Type B pancreatic cell (in vitro differentiated cells): ENCODE measurements at regions not wholly inside any gene's neighbourhood (a gene's known extent, or its start where the extent isn't known, plus 50 kb on each side); places are given as distances from the start of the nearest gene placed in this dataset.
A peak's percentile ranks its signal among the peaks of the same experiment; 100 is the strongest.

Experiments
- DNase-seq: peaks from one replicate; pipeline ENCODE4 v3.0.0; 2021; ENCODE audit warnings: mixed read lengths; ENCODE audit not compliant: unreplicated experiment; ENCODE audit errors: extremely low spot score
- H3K27ac Mint-ChIP-seq: 2 replicates; pipeline ENCODE4 v1.8.0; 2021; ENCODE audit warnings: mild to moderate bottlenecking, mixed read lengths
- H3K27me3 Mint-ChIP-seq: 2 replicates; pipeline ENCODE4 v1.8.0; 2021; ENCODE audit warnings: mixed read lengths
- H3K36me3 Mint-ChIP-seq: 2 replicates; pipeline ENCODE4 v1.8.0; 2021; ENCODE audit warnings: mixed read lengths
- H3K4me1 Mint-ChIP-seq: one replicate; pipeline ENCODE4 v1.8.0; 2021; ENCODE audit warnings: mixed read lengths; ENCODE audit not compliant: unreplicated experiment
- H3K4me3 Mint-ChIP-seq: 2 replicates; pipeline ENCODE4 v1.8.0; 2021; ENCODE audit warnings: mild to moderate bottlenecking, mixed read lengths
- H3K9me3 Mint-ChIP-seq: 2 replicates; pipeline ENCODE4 v1.8.0; 2021; ENCODE audit warnings: mixed read lengths
- CTCF ChIP-seq: fragments of 200-600 bp; sonication (generic); conservative IDR thresholded peaks from 2 replicates; pipeline ENCODE4 v1.5.0; 2021; ENCODE audit warnings: antibody characterized with exemption, mild to moderate bottlenecking

DNA sequence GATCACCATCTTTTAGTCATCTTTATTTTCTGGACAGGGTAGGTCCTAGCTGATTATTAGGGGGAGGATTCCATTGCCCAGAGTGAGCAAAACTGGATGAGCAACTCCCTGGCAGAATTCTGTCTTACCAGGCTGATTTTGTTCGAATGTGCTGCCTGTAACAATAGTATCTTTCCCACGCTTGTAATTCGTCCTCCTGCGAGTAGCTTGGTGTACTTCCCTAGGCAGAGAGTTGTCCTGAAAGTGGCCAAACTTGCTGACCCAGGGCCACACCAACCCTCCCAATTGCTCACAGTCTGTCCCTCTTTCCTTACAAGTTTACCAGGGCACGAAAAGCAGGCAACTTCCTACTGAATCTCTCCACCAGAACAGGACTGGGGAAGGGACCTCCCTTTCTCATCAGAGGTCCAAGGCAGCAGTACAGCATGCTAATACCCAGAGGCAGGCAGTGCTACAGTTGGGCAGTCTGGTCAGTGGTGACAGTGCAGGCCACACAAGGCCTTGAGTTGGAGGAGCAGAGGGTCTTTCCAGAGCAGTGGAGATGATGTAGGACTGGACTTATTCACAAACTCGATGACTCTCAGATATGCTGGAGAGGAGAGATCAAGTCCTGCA, 67.8 kb upstream of the NLK start:
- no peaks in the 10 kb centered on the region for H3K9me3 Mint-ChIP-seq
- TF ChIP-seq CTCF: no peak
- DNase-seq: no peak
- H3K4me3 Mint-ChIP-seq: peak overlapping the region; percentile 13
- peak overlapping the region; percentile 67 for H3K27ac Mint-ChIP-seq
- no peaks in the 10 kb centered on the region for H3K4me1 Mint-ChIP-seq
- H3K36me3 Mint-ChIP-seq: no peaks in the 10 kb centered on the region
- H3K27me3 Mint-ChIP-seq: no peaks in the 10 kb centered on the region

DNA sequence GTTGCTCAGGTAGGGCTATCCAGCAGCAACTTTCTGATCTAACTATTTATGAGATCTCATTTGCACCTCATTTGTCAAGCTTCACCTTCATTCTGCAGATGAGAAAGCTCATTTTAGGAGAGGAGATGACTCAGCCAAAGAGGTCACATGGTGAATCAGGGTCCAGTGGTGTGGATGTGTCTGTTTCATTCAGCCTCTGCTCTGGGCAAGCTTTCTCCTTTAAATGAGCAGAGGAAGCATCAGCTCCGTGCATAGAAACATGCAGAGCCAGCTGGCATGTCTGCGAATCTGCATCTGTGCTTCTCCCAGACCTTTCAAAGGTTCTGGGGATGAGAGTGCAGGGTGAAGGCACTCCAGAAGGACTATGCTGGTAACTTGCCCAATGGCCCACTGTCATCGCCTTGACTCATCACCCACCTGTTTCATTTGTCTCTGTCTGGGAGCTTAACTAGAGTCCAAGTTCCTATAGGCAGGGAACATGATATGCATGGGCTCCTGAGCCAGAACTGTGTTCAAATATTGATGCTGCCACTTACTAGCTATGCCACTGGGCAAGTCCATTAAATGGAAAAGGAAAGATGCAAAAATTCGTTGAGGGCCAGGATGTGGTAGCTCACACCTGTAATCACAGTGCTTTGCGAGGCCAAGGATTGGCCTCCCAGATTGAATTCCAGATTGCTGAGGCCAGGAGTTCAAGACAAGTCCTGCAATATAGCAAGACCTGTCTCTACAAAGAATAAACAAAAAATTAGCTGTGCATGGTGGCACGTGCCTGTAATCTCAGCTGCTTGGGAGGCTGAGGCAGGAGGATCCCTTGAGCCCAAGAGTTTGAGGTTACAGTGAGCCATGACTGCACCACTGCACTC, 67.1 kb upstream of the NLK start:
- Mint-ChIP-seq H3K4me3 (no peak overlapping the region), H3K36me3 (no peaks in the 10 kb centered on the region), H3K27ac (no peak overlapping the region), H3K9me3 (no peaks in the 10 kb centered on the region), H3K4me1 (no peaks in the 10 kb centered on the region), H3K27me3 (peaks cover 5% of the 10 kb centered on the region)
- no peak for TF ChIP-seq CTCF
- DNase-seq: no peak

- no peaks in the 10 kb centered on the region for H3K36me3 Mint-ChIP-seq
Observed at GRCh38 chr17:27976331-27976730, 66.1 kb upstream of the NLK start.

DNA sequence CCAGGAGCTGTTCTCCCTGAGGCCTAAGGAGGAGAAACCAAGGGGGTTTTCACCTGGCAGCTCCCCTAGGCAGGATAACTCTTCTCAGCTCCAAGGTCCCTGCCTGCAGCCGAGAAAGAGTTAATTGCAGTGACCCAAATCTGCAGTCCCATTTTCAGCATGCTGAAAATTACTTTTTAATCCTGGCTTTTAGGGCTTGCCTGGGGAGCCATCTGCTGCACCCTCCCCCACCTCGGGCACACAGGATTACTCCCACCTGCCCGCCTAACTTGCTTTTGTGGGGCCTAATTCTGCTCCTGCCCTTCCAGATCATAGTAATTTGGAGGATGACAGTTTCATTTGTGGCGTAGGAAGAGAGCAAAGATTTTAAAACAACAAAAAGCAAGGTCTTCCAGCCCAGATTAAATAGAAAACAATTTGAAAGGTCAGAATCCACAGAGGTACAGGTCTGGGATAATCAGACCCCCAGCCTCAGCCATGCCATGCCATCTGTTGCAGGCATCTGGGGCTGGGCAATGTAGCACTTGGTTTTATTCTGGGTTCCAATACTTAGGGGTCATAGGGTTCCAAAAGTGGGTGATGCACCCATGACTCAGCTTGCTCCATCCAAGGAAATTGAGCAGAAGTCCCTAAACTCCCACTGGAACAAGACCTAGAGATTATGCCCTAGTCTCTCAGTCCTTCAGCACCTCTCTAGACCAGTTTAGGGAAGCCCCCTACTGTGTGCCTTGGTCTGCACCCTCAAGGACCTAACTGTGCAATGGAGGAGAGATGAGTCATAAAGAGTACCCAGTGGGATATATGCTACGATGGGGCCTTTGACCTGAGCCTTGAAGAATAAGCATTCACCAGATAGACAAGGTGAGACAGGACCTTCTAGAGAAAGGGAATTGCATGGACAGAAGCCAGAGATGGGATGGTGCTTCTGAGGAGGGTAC, 64.5 kb upstream of the NLK start:
- Mint-ChIP-seq H3K27ac (no peak overlapping the region), H3K27me3 (peaks cover 13% of the 10 kb centered on the region), H3K4me1 (no peaks in the 10 kb centered on the region), H3K4me3 (no peak overlapping the region), H3K9me3 (no peaks in the 10 kb centered on the region), H3K36me3 (no peaks in the 10 kb centered on the region)
- no peak for DNase-seq
- no peak for TF ChIP-seq CTCF

More at GRCh38 chr17:27976331-27976730, 66.1 kb upstream of the NLK start:
- H3K4me1 Mint-ChIP-seq: no peaks in the 10 kb centered on the region
- H3K4me3 Mint-ChIP-seq: no peak overlapping the region
- no peak overlapping the region for H3K27ac Mint-ChIP-seq
- DNase-seq: no peak
- no peak for TF ChIP-seq CTCF
- H3K27me3 Mint-ChIP-seq: peaks cover 9% of the 10 kb centered on the region
- no peaks in the 10 kb centered on the region for H3K9me3 Mint-ChIP-seq

DNA sequence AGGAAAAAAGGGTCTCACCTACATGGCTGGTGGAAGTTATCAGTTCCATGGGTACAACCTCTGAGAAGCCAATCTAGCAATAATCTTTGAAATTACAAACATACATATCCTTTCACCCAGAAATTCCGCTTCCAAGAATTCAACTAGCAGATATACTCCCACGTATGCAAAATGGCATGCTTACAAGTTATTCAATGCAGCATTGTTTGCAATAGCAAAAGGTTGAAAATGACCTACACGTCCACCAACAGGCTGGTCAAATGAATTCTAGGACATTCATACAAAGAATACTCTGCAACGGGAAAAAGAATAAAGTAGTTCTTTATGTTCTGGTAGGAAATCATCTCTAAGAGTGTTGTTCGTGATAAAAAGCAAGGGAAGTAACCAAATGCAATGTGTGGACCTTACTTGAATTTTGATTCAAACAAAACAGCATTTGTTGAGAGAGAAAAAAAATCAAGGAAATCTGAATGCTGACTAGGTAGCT, 63.7 kb upstream of the NLK start:
- Mint-ChIP-seq H3K9me3 (no peaks in the 10 kb centered on the region), H3K4me3 (no peak overlapping the region), H3K36me3 (no peaks in the 10 kb centered on the region), H3K27me3 (peaks cover 13% of the 10 kb centered on the region), H3K27ac (no peak overlapping the region), H3K4me1 (no peaks in the 10 kb centered on the region)
- TF ChIP-seq CTCF: no peak
- no peak for DNase-seq
